ENCODE measurements at regions not wholly inside any gene's neighbourhood (a gene's known extent, or its start where the extent isn't known, plus 50 kb on each side); places are given as distances from the start of the nearest gene placed in this dataset.

- H3K27ac ChIP-seq = no peak overlapping the region
- no peak overlapping the region for H3K4me3 ChIP-seq
Observed at GRCh38 chr1:215501496-215501895, 65.6 kb upstream of the KCTD3 start.

DNA sequence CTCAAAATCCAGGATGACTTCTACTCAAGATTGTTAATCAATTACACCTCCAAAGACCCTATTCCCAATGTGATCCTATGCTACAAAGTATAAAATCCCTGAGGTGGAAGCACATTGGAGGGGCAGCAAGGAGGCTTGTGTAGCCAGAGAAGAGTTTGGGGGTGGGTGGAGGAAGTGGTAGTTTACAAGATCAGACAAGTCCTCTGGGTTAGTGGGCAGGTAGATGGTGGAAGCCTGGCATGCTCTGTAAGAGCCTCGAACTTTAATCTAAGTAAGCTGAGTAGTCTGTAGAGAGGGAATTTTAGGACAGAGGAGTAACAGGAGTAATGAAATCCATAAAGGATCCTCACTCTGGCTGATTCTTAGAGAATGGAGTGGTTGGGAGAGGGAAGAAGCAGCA lies 65.0 kb upstream of the KCTD3 start:
- no peak overlapping the region for H3K4me3 ChIP-seq
- no peak overlapping the region for H3K27ac ChIP-seq

GRCh38 chr1:215507119-215507518 lies 60.0 kb upstream of the KCTD3 start:
- Histone ChIP-seq H3K27ac (no peak overlapping the region), H3K4me3 (no peak overlapping the region)

GRCh38 chr1:215508311-215508710 lies 58.8 kb upstream of the KCTD3 start:
- Histone ChIP-seq H3K27ac (no peak overlapping the region), H3K4me3 (no peak overlapping the region)

Data from skin epidermis (tissue), 12 donors.